Trophoblast cell (in vitro differentiated cells and primary cell): ENCODE measurements at regions not wholly inside any gene's neighbourhood (a gene's known extent, or its start where the extent isn't known, plus 50 kb on each side); places are given as distances from the start of the nearest gene placed in this dataset.
A peak's percentile ranks its signal among the peaks of the same experiment; 100 is the strongest.

Experiments used
- DNase-seq, 2 donors: peaks; one replicate each; pipeline ENCODE4 v3.0.0-alpha.2; 2016
- H2AFZ ChIP-seq: 2 replicates; pipeline ENCODE4 v1.6.1; 2013; ENCODE audit warnings: low read length, moderate library complexity, mild to moderate bottlenecking; ENCODE audit not compliant: insufficient read depth, poor library complexity
- H2AK5ac ChIP-seq: 2 replicates; pipeline ENCODE4 v1.6.1; 2013; ENCODE audit warnings: mild to moderate bottlenecking, low read length
- H2BK120ac ChIP-seq: 2 replicates; pipeline ENCODE4 v1.6.1; 2013; ENCODE audit warnings: low read length, mild to moderate bottlenecking, moderate library complexity; ENCODE audit not compliant: insufficient read depth, poor library complexity
- H2BK12ac ChIP-seq: 2 replicates; pipeline ENCODE4 v1.6.1; 2013; ENCODE audit warnings: mild to moderate bottlenecking, low read length, moderate library complexity
- H2BK5ac ChIP-seq: 2 replicates; pipeline ENCODE4 v1.6.1; 2013; ENCODE audit warnings: low read length, low read depth, moderate library complexity, mild to moderate bottlenecking; ENCODE audit not compliant: poor library complexity
- H3K14ac ChIP-seq: 2 replicates; pipeline ENCODE4 v1.6.1; 2013; ENCODE audit warnings: mild to moderate bottlenecking, low read length
- H3K18ac ChIP-seq: 2 replicates; pipeline ENCODE4 v1.6.1; 2013; ENCODE audit warnings: mild to moderate bottlenecking, low read length
- H3K23ac ChIP-seq: 2 replicates; pipeline ENCODE4 v1.6.1; 2013; ENCODE audit warnings: low read length
- H3K27ac ChIP-seq: 2 replicates; pipeline ENCODE4 v1.5.1; 2013; ENCODE audit warnings: low read depth, mild to moderate bottlenecking, inconsistent platforms, low read length, moderate library complexity
- H3K27me3 ChIP-seq: 2 replicates; pipeline ENCODE4 v1.6.1; 2013; ENCODE audit warnings: inconsistent platforms, mild to moderate bottlenecking, low read length, moderate library complexity; ENCODE audit not compliant: insufficient read depth
- H3K36me3 ChIP-seq, 2 experiments: 1 replicate in 1 of 2; 2 replicates in 1 of 2; pipeline ENCODE4 v1.6.1; 2013; ENCODE audit warnings: low read length in 2 of 2, mild to moderate bottlenecking in 2 of 2, moderate library complexity in 1 of 2; ENCODE audit not compliant: insufficient read depth in 2 of 2, control insufficient read depth in 1 of 2
- H3K4ac ChIP-seq: 2 replicates; pipeline ENCODE4 v1.6.1; 2013; ENCODE audit warnings: low read depth, mild to moderate bottlenecking, low read length, moderate library complexity
- H3K4me1 ChIP-seq, 2 experiments: 1 replicate in 1 of 2; 2 replicates in 1 of 2; pipeline ENCODE4 v1.6.1; 2013; ENCODE audit warnings: low read length in 2 of 2, mild to moderate bottlenecking in 2 of 2, moderate library complexity in 1 of 2; ENCODE audit not compliant: insufficient read depth in 2 of 2, control insufficient read depth in 1 of 2
- H3K4me2 ChIP-seq: 2 replicates; pipeline ENCODE4 v1.6.1; 2013; ENCODE audit warnings: inconsistent platforms, mild to moderate bottlenecking, low read length, moderate library complexity
- H3K4me3 ChIP-seq: 2 replicates; pipeline ENCODE4 v1.5.1; 2013; ENCODE audit warnings: mild to moderate bottlenecking, low read depth, low read length, inconsistent platforms
- H3K79me1 ChIP-seq: one replicate; pipeline ENCODE4 v1.6.1; 2013; ENCODE audit warnings: low read length
- H3K79me2 ChIP-seq: 2 replicates; pipeline ENCODE4 v1.6.1; 2013; ENCODE audit warnings: low read length, mild to moderate bottlenecking; ENCODE audit not compliant: control insufficient read depth, insufficient read depth, poor library complexity
- H3K9ac ChIP-seq: 2 replicates; pipeline ENCODE4 v1.6.1; 2013; ENCODE audit warnings: mild to moderate bottlenecking, low read length
- H3K9me3 ChIP-seq: 2 replicates; pipeline ENCODE4 v1.6.1; 2013; ENCODE audit warnings: low read depth, mild to moderate bottlenecking, control low read depth, inconsistent platforms, low read length; ENCODE audit not compliant: insufficient read depth
- H4K12ac ChIP-seq: 2 replicates; pipeline ENCODE4 v1.6.1; 2013; ENCODE audit warnings: low read depth, mild to moderate bottlenecking, low read length, moderate library complexity
- H4K8ac ChIP-seq: 2 replicates; pipeline ENCODE4 v1.6.1; 2013; ENCODE audit warnings: low read depth, mild to moderate bottlenecking, low read length, moderate library complexity
- H4K91ac ChIP-seq: one replicate; pipeline ENCODE4 v1.6.1; 2013; ENCODE audit warnings: low read depth, mild to moderate bottlenecking, low read length, moderate library complexity
- WGBS: extraction: QIAGEN DNeasy Blood & Tissue Kit; methylation state at CpG from one replicate; pipeline ENCODE4 v1.1.7; 2013; ENCODE audit warnings: missing lambda C conversion rate; ENCODE audit not compliant: insufficient read length, insufficient coverage; ENCODE audit errors: extremely low coverage; 5-methylcytosine and 5-hydroxymethylcytosine counted together

- H3K9me3 ChIP-seq: no peaks in the 10 kb centered on the region
- DNase-seq: no peak
- no peak overlapping the region for H3K18ac ChIP-seq
- H4K8ac ChIP-seq: no peak overlapping the region
- no peak overlapping the region for H2AK5ac ChIP-seq
- no CpG with 5 or more reads among the region's 2 CpGs for WGBS
- H3K79me2 ChIP-seq: no peaks in the 10 kb centered on the region
- no peak overlapping the region for H2BK120ac ChIP-seq
- H3K4me1 ChIP-seq: no peaks in the 10 kb centered on the region
- no peaks in the 10 kb centered on the region for H3K27me3 ChIP-seq
- H3K4me2 ChIP-seq: no peak overlapping the region
- no peak overlapping the region for H3K14ac ChIP-seq
- H3K4me3 ChIP-seq: no peak overlapping the region
- H3K9ac ChIP-seq: no peak overlapping the region
- no peaks in the 10 kb centered on the region for H3K36me3 ChIP-seq
- H4K91ac ChIP-seq: no peak overlapping the region
- no peak overlapping the region for H2AFZ ChIP-seq
- no peak overlapping the region for H2BK12ac ChIP-seq
- H3K23ac ChIP-seq: no peak overlapping the region
- H3K27ac ChIP-seq: no peak overlapping the region
- no peaks in the 10 kb centered on the region for H3K79me1 ChIP-seq
- H3K4ac ChIP-seq: no peak overlapping the region
- no peak overlapping the region for H2BK5ac ChIP-seq
- H4K12ac ChIP-seq: no peak overlapping the region
Observed at GRCh38 chr4:123455360-123455759, 58.8 kb downstream of the SPRY1 start.

GRCh38 chr4:123462007-123462406 lies 65.4 kb downstream of the SPRY1 start:
- no peak overlapping the region for H2BK5ac ChIP-seq
- H3K79me2 ChIP-seq: no peaks in the 10 kb centered on the region
- no peaks in the 10 kb centered on the region for H3K79me1 ChIP-seq
- H3K9me3 ChIP-seq: no peaks in the 10 kb centered on the region
- H3K27ac ChIP-seq: no peak overlapping the region
- no peak overlapping the region for H3K9ac ChIP-seq
- H3K36me3 ChIP-seq: no peaks in the 10 kb centered on the region
- no peak overlapping the region for H2AK5ac ChIP-seq
- H3K4me2 ChIP-seq: no peak overlapping the region
- H2BK120ac ChIP-seq: no peak overlapping the region
- H2BK12ac ChIP-seq: no peak overlapping the region
- H3K23ac ChIP-seq: no peak overlapping the region
- no peak overlapping the region for H3K18ac ChIP-seq
- peak; percentile 61 to 92 for DNase-seq
- H4K91ac ChIP-seq: no peak overlapping the region
- peaks cover 0 to 2% of the 10 kb centered on the region in 2 experiments for H3K4me1 ChIP-seq
- no peak overlapping the region for H3K4me3 ChIP-seq
- H3K4ac ChIP-seq: no peak overlapping the region
- no peaks in the 10 kb centered on the region for H3K27me3 ChIP-seq
- no peak overlapping the region for H4K8ac ChIP-seq
- no peak overlapping the region for H3K14ac ChIP-seq
- H2AFZ ChIP-seq: no peak overlapping the region
- WGBS: no CpG with 5 or more reads among the region's 3 CpGs
- H4K12ac ChIP-seq: no peak overlapping the region

- no peak for DNase-seq
- H3K18ac ChIP-seq: no peak overlapping the region
- H4K91ac ChIP-seq: no peak overlapping the region
- no peak overlapping the region for H2BK120ac ChIP-seq
- no peaks in the 10 kb centered on the region for H3K9me3 ChIP-seq
- no peak overlapping the region for H2BK12ac ChIP-seq
- no peak overlapping the region for H3K27ac ChIP-seq
- no peaks in the 10 kb centered on the region for H3K27me3 ChIP-seq
- no peak overlapping the region for H3K9ac ChIP-seq
- H3K79me2 ChIP-seq: no peaks in the 10 kb centered on the region
- WGBS: no CpG with 5 or more reads among the region's 3 CpGs
- no peak overlapping the region for H2AK5ac ChIP-seq
- H3K79me1 ChIP-seq: no peaks in the 10 kb centered on the region
- H3K4me1 ChIP-seq: peaks cover 0 to 2% of the 10 kb centered on the region in 2 experiments
- H3K23ac ChIP-seq: no peak overlapping the region
- no peak overlapping the region for H3K4me2 ChIP-seq
- no peaks in the 10 kb centered on the region for H3K36me3 ChIP-seq
- H2BK5ac ChIP-seq: no peak overlapping the region
- H2AFZ ChIP-seq: no peak overlapping the region
- no peak overlapping the region for H3K4me3 ChIP-seq
- H4K8ac ChIP-seq: no peak overlapping the region
- no peak overlapping the region for H3K14ac ChIP-seq
- no peak overlapping the region for H4K12ac ChIP-seq
- H3K4ac ChIP-seq: no peak overlapping the region
Observed at GRCh38 chr4:123463869-123464268, 67.3 kb downstream of the SPRY1 start.

- no peaks in the 10 kb centered on the region for H3K79me1 ChIP-seq
- no peak overlapping the region for H3K4me3 ChIP-seq
- peaks cover 0 to 2% of the 10 kb centered on the region in 2 experiments for H3K4me1 ChIP-seq
- H2BK12ac ChIP-seq: no peak overlapping the region
- H3K9ac ChIP-seq: no peak overlapping the region
- no peak overlapping the region for H3K23ac ChIP-seq
- no peak overlapping the region for H2BK5ac ChIP-seq
- WGBS: no CpG with 5 or more reads among the region's 6 CpGs
- no peak overlapping the region for H3K4ac ChIP-seq
- H3K14ac ChIP-seq: no peak overlapping the region
- no peak overlapping the region for H4K12ac ChIP-seq
- H3K36me3 ChIP-seq: no peaks in the 10 kb centered on the region
- H3K79me2 ChIP-seq: no peaks in the 10 kb centered on the region
- H3K4me2 ChIP-seq: no peak overlapping the region
- H3K27ac ChIP-seq: no peak overlapping the region
- no peak overlapping the region for H3K18ac ChIP-seq
- no peak overlapping the region for H4K91ac ChIP-seq
- no peaks in the 10 kb centered on the region for H3K9me3 ChIP-seq
- H2BK120ac ChIP-seq: no peak overlapping the region
- no peak overlapping the region for H2AFZ ChIP-seq
- no peak overlapping the region for H4K8ac ChIP-seq
- H2AK5ac ChIP-seq: no peak overlapping the region
- DNase-seq: peak; percentile 89 to 97
- H3K27me3 ChIP-seq: no peaks in the 10 kb centered on the region
Observed at GRCh38 chr4:123465416-123465815, 68.8 kb downstream of the SPRY1 start.
